Prostate gland (tissue), 2 donors: ENCODE measurements at regions not wholly inside any gene's neighbourhood (a gene's known extent, or its start where the extent isn't known, plus 50 kb on each side); places are given as distances from the start of the nearest gene placed in this dataset.

Experiments used
- DNase-seq: peaks from one replicate; pipeline ENCODE4 v3.0.0-alpha.2; 2019; ENCODE audit warnings: low spot score
- H3K27ac ChIP-seq, 2 donors: fragments of 200-600 bp; sonication (generic); 2 replicates each; pipeline ENCODE4 v1.5.1; 2017 to 2019
- H3K27me3 ChIP-seq: fragments of 200-600 bp; sonication (generic); replicated peaks from 2 replicates; pipeline ENCODE4 v1.5.1; 2019; ENCODE audit not compliant: insufficient read depth
- H3K36me3 ChIP-seq, 2 donors: fragments of 200-600 bp; sonication (generic); 1 replicate in 1 of 2; 2 replicates in 1 of 2; pipeline versions ENCODE4 v1.5.1 to v1.8.1; 2017 to 2019
- H3K4me1 ChIP-seq: fragments of 200-600 bp; sonication (generic); replicated peaks from 2 replicates; pipeline ENCODE4 v1.5.1; 2019
- H3K4me3 ChIP-seq, 2 donors: fragments of 200-600 bp; sonication (generic); 2 replicates each; pipeline ENCODE4 v1.5.1; 2017 to 2019
- H3K9me3 ChIP-seq: fragments of 200-600 bp; sonication (generic); 2 replicates; pipeline ENCODE4 v1.5.1; 2017
- POLR2A ChIP-seq: fragments of 450-650 bp; IDR thresholded peaks from one replicate; pipeline ENCODE4 v1.6.1; 2016; ENCODE audit warnings: antibody characterized with exemption, mild to moderate bottlenecking
- POLR2AphosphoS5 ChIP-seq: sonication (generic); formaldehyde crosslinking; IDR thresholded peaks from one replicate; pipeline ENCODE4 v1.6.1; 2017; ENCODE audit warnings: antibody characterized with exemption
- WGBS: methylation state at CpG from one replicate; pipeline ENCODE4 v1.1.5; 2018; 5-methylcytosine and 5-hydroxymethylcytosine counted together
- intact Hi-C: fragments of 100-400 bp; cut with DNase I; formaldehyde crosslinking; loops from one replicate; pipeline ENCODE4 v1.14.2; 2022
- TF ChIP-seq, protein P1 (sequence below), 4 experiments: fragments of 200-600 bp in 2 of 4; fragments of 450-650 bp in 2 of 4; sonication (generic) in 2 of 4; IDR thresholded peaks; 1 replicate in 3 of 4; 2 replicates in 1 of 4; pipeline ENCODE4 v1.5.1; 2016 to 2019; ENCODE audit warnings: antibody characterized with exemption in 4 of 4, mild to moderate bottlenecking in 2 of 4, moderate library complexity in 2 of 4

DNA sequence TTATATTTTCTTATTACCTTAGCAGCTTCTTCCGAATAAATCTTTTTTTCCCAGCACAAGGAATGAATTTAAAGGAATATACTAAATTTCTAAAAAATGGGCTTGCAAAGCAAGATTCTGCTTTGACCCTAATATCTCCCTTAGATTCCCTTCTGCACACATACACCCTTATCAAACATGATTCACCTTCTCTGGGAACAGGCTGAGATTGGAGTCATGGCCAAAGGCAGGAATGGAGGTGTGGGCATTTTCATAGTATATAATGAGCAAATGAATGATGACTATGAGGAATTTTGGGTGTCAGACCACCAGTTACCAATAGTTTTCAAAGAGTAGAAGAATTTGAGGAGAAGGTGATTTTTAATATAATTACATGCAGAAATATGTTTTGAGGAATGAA, 231.3 kb upstream of the CDH11 start:
- H3K4me1 ChIP-seq = no peaks in the 10 kb centered on the region
- intact Hi-C loops = no loop called here
- H3K27me3 ChIP-seq = no peaks in the 10 kb centered on the region
- DNase-seq = no peak
- H3K4me3 ChIP-seq = no peak overlapping the region
- 70% methylated on average over 1 of the region's 1 CpG for WGBS
- no peaks in the 10 kb centered on the region for H3K9me3 ChIP-seq
- no peaks in the 10 kb centered on the region for H3K36me3 ChIP-seq
- no peak overlapping the region for H3K27ac ChIP-seq
- TF ChIP-seq POLR2AphosphoS5 (no peak), POLR2A (no peak)
- TF ChIP-seq, protein P1, sequence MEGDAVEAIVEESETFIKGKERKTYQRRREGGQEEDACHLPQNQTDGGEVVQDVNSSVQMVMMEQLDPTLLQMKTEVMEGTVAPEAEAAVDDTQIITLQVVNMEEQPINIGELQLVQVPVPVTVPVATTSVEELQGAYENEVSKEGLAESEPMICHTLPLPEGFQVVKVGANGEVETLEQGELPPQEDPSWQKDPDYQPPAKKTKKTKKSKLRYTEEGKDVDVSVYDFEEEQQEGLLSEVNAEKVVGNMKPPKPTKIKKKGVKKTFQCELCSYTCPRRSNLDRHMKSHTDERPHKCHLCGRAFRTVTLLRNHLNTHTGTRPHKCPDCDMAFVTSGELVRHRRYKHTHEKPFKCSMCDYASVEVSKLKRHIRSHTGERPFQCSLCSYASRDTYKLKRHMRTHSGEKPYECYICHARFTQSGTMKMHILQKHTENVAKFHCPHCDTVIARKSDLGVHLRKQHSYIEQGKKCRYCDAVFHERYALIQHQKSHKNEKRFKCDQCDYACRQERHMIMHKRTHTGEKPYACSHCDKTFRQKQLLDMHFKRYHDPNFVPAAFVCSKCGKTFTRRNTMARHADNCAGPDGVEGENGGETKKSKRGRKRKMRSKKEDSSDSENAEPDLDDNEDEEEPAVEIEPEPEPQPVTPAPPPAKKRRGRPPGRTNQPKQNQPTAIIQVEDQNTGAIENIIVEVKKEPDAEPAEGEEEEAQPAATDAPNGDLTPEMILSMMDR (IDR thresholded peaks at IDR 0.05) = no peak

DNA sequence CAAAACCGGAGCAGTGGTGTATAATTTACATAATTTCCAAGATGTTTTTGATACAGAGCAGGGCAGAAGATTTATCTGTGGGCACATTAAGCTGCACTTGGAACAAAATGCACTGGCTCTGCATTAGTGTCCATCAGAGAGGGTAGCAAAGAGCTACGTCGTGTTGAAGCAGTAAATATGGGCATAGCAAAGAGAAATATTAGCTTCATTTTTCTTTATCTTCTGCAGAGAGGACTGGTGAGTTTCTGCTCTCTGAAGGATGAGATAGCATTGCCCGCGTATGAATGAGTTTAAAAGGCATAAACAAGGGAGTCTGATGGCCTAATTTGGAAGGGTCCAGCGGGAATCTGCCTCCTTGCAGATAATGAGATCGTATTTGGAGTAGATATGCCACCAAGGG, 227.8 kb upstream of the CDH11 start:
- H3K36me3 ChIP-seq = no peaks in the 10 kb centered on the region
- intact Hi-C loops = no loop called here
- WGBS = 69% methylated on average over 7 of the region's 7 CpGs
- H3K27me3 ChIP-seq = no peaks in the 10 kb centered on the region
- H3K27ac ChIP-seq = no peak overlapping the region
- H3K4me1 ChIP-seq = no peaks in the 10 kb centered on the region
- no peaks in the 10 kb centered on the region for H3K9me3 ChIP-seq
- no peak for DNase-seq
- TF ChIP-seq POLR2AphosphoS5 (no peak), POLR2A (no peak)
- TF ChIP-seq, protein P1 (IDR thresholded peaks at IDR 0.05) = no peak
- H3K4me3 ChIP-seq = no peak overlapping the region

DNA sequence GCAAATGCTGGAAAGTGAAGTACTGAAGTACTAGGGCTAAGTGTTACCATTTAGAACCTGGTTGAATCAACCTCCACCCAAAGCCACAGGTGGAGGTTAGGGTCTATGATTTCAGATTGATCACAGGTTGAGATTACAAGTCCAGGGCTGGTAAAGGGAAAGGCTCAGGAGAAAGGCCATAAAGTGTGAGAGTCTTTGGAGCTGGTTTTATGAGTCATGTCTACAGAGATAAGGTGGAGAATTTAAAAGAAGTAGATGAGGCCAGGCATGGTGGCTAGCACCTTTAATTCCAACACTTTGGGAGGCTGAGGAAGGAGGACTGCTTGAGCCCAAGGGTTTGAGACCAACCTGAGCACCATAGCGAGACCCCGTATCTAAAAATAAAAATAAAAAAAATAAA, 221.7 kb upstream of the CDH11 start:
- TF ChIP-seq, protein P1 (IDR thresholded peaks at IDR 0.05) = no peak
- no peak for TF ChIP-seq POLR2AphosphoS5
- TF ChIP-seq POLR2A = no peak
- no peaks in the 10 kb centered on the region for H3K9me3 ChIP-seq
- no peaks in the 10 kb centered on the region for H3K27me3 ChIP-seq
- 92% methylated on average over 2 of the region's 2 CpGs for WGBS
- no peak overlapping the region for H3K27ac ChIP-seq
- no peaks in the 10 kb centered on the region for H3K36me3 ChIP-seq
- intact Hi-C loops = no loop called here
- H3K4me1 ChIP-seq = no peaks in the 10 kb centered on the region
- H3K4me3 ChIP-seq = no peak overlapping the region
- no peak for DNase-seq

DNA sequence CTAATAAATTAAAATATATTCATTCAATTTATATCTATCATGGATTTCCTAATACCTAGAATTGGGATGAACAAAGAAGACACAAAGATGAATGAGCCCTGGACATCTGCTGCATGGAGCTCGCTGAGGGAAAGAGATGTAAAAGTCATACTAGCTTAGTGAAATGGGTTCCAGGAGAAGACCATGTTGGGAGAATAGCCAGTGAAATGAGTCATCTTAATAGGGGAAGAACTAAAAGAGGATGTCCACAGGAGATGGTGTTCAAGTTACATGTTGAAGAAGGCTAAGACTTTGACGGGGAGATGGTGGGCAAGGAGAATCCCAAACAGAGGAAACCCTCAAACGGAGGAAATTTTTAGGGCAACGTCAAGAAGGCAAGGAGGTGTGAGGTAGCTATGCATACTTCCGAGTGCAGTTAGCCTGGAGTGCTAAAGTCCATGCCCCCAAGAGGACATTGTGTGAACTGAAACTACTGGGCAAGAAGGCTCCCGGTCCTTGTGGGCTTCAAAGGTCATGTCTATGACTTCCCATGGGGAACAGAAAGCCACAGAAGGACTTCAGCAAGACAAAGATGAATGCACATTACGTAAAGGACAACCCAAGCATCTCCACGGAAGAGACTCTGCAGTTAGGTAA, 220.5 kb upstream of the CDH11 start:
- TF ChIP-seq POLR2AphosphoS5 = no peak
- no peak for TF ChIP-seq POLR2A
- TF ChIP-seq, protein P1 (IDR thresholded peaks at IDR 0.05) = no peak
- H3K9me3 ChIP-seq = no peaks in the 10 kb centered on the region
- H3K27me3 ChIP-seq = no peaks in the 10 kb centered on the region
- no peaks in the 10 kb centered on the region for H3K36me3 ChIP-seq
- no peak overlapping the region for H3K27ac ChIP-seq
- intact Hi-C loops = no loop called here
- WGBS = 86% methylated on average over 8 of the region's 8 CpGs
- no peaks in the 10 kb centered on the region for H3K4me1 ChIP-seq
- no peak overlapping the region for H3K4me3 ChIP-seq
- DNase-seq = no peak

DNA sequence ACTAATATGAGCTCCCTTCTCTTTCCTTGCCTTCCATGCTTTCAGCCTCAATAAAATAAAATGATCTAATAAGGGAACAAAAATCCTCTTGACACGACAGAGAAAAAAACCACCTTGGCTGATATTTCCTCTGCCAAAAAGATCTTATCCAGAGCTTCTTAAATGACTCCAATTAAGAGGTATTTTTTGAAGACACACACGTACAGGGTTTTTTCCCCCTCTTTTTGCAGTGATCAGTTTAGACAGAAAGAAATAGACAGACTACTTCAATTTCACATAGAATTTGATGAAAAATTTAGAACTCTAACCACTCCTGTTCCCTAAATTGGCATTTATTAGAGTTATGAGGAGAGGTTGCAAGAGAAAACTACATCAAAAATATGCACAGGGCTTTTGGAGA, 217.2 kb upstream of the CDH11 start:
- Histone ChIP-seq H3K27ac (no peak overlapping the region), H3K27me3 (no peaks in the 10 kb centered on the region), H3K4me1 (no peaks in the 10 kb centered on the region), H3K4me3 (no peak overlapping the region), H3K36me3 (no peaks in the 10 kb centered on the region), H3K9me3 (no peaks in the 10 kb centered on the region)
- intact Hi-C loops = no loop called here
- no peak for TF ChIP-seq POLR2AphosphoS5
- WGBS = 12% methylated on average over 2 of the region's 2 CpGs
- DNase-seq = no peak
